HCT116 (cell line): ENCODE measurements at regions not wholly inside any gene's neighbourhood (a gene's known extent, or its start where the extent isn't known, plus 50 kb on each side); places are given as distances from the start of the nearest gene placed in this dataset.

Source experiments
- CEBPB ChIP-seq: IDR thresholded peaks from 2 replicates; pipeline ENCODE4 v1.6.1; 2012; ENCODE audit warnings: low read depth
- EZH2phosphoT487 ChIP-seq: fragments of 200-600 bp; IDR thresholded peaks from 2 replicates; pipeline ENCODE4 v1.6.1; 2018; ENCODE audit warnings: antibody characterized with exemption, borderline replicate concordance
- POLR2A ChIP-seq: IDR thresholded peaks from 2 replicates; pipeline ENCODE4 v1.7.0; 2011; ENCODE audit warnings: borderline replicate concordance; ENCODE audit not compliant: insufficient read depth, insufficient read length; ENCODE audit errors: extremely low read depth
- POLR2AphosphoS5 ChIP-seq: IDR thresholded peaks from 2 replicates; pipeline ENCODE4 v1.6.1; 2011; ENCODE audit warnings: mild to moderate bottlenecking, low read depth, low read length, moderate library complexity
- RAD21 ChIP-seq: IDR thresholded peaks from 2 replicates; pipeline ENCODE4 v1.6.1; 2012; ENCODE audit warnings: low read depth, mild to moderate bottlenecking
- SP1 ChIP-seq: IDR thresholded peaks from 2 replicates; pipeline ENCODE4 v1.6.1; 2012; ENCODE audit warnings: low read depth
- TCF7L2 ChIP-seq: IDR thresholded peaks from 2 replicates; pipeline ENCODE4 v1.7.0; 2011; ENCODE audit warnings: borderline replicate concordance, inconsistent platforms; ENCODE audit not compliant: insufficient read depth, insufficient read length; ENCODE audit errors: extremely low read depth
- ZFX ChIP-seq: fragments of 450-650 bp; IDR thresholded peaks from 2 replicates; pipeline ENCODE4 v1.6.1; 2017
- ZNF274 ChIP-seq: fragments of 200-500 bp; sonication (Bioruptor generic); IDR thresholded peaks from 2 replicates; pipeline ENCODE4 v1.6.1; 2014; ENCODE audit warnings: mild to moderate bottlenecking, low read depth, low read length, inconsistent platforms
- TF ChIP-seq, protein P1 (sequence below), 3 experiments: fragments of 200-600 bp in 1 of 3; sonication (generic) in 1 of 3; IDR thresholded peaks in 2 of 3; conservative IDR thresholded peaks in 1 of 3; 2 replicates each; pipeline ENCODE4 v1.5.1; 2012 to 2017; ENCODE audit warnings: low read depth in 2 of 3, low read length in 2 of 3, antibody characterized with exemption in 1 of 3, borderline replicate concordance in 1 of 3, control low read depth in 1 of 3, mild to moderate bottlenecking in 1 of 3, mixed read lengths in 1 of 3, mixed run types in 1 of 3, moderate library complexity in 1 of 3; ENCODE audit not compliant: insufficient read depth in 1 of 3
- TF ChIP-seq, protein P2 (sequence below): IDR thresholded peaks from 2 replicates; pipeline ENCODE4 v1.6.1; 2012; ENCODE audit warnings: low read depth
- TF ChIP-seq, protein P3 (sequence below): IDR thresholded peaks from 2 replicates; pipeline ENCODE4 v1.6.1; 2012

DNA sequence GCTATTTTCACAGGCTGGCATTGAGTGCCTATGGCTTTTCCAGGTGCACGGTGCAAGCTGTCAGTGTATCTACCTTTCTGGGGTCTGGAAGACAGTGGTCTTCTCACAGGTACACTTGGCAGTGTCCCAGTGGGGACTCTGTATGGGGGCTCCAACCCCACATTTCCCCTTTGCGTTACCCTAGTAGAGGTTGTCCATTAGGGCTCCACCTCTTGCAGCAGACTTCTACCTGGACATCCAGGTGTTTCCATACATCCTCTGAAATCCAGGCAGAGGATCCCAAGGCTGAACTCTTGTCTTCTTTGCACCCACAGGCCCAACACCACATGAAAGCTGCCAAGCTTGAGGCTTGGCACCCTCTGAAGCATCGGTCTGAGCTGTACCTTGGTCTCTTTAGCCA, 735.7 kb upstream of the INTU start:
- TF ChIP-seq RAD21 (no peak), POLR2AphosphoS5 (no peak), TCF7L2 (no peak), POLR2A (no peak), CEBPB (no peak), ZNF274 (no peak), SP1 (no peak), ZFX (no peak), EZH2phosphoT487 (no peak)
- TF ChIP-seq, protein P1, sequence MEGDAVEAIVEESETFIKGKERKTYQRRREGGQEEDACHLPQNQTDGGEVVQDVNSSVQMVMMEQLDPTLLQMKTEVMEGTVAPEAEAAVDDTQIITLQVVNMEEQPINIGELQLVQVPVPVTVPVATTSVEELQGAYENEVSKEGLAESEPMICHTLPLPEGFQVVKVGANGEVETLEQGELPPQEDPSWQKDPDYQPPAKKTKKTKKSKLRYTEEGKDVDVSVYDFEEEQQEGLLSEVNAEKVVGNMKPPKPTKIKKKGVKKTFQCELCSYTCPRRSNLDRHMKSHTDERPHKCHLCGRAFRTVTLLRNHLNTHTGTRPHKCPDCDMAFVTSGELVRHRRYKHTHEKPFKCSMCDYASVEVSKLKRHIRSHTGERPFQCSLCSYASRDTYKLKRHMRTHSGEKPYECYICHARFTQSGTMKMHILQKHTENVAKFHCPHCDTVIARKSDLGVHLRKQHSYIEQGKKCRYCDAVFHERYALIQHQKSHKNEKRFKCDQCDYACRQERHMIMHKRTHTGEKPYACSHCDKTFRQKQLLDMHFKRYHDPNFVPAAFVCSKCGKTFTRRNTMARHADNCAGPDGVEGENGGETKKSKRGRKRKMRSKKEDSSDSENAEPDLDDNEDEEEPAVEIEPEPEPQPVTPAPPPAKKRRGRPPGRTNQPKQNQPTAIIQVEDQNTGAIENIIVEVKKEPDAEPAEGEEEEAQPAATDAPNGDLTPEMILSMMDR (IDR thresholded peaks at IDR 0.05 in 2 of 3, conservative IDR thresholded peaks at IDR 0.05 in 1 of 3; ENCODE audit: borderline replicate concordance in 1 of 3, insufficient read depth in 1 of 3, low read depth in 2 of 3, low read length in 2 of 3) = no peak
- TF ChIP-seq, protein P2, sequence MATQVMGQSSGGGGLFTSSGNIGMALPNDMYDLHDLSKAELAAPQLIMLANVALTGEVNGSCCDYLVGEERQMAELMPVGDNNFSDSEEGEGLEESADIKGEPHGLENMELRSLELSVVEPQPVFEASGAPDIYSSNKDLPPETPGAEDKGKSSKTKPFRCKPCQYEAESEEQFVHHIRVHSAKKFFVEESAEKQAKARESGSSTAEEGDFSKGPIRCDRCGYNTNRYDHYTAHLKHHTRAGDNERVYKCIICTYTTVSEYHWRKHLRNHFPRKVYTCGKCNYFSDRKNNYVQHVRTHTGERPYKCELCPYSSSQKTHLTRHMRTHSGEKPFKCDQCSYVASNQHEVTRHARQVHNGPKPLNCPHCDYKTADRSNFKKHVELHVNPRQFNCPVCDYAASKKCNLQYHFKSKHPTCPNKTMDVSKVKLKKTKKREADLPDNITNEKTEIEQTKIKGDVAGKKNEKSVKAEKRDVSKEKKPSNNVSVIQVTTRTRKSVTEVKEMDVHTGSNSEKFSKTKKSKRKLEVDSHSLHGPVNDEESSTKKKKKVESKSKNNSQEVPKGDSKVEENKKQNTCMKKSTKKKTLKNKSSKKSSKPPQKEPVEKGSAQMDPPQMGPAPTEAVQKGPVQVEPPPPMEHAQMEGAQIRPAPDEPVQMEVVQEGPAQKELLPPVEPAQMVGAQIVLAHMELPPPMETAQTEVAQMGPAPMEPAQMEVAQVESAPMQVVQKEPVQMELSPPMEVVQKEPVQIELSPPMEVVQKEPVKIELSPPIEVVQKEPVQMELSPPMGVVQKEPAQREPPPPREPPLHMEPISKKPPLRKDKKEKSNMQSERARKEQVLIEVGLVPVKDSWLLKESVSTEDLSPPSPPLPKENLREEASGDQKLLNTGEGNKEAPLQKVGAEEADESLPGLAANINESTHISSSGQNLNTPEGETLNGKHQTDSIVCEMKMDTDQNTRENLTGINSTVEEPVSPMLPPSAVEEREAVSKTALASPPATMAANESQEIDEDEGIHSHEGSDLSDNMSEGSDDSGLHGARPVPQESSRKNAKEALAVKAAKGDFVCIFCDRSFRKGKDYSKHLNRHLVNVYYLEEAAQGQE = no peak
- TF ChIP-seq, protein P3, sequence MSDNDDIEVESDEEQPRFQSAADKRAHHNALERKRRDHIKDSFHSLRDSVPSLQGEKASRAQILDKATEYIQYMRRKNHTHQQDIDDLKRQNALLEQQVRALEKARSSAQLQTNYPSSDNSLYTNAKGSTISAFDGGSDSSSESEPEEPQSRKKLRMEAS = no peak
